ENCODE measurements at regions not wholly inside any gene's neighbourhood (a gene's known extent, or its start where the extent isn't known, plus 50 kb on each side); places are given as distances from the start of the nearest gene placed in this dataset.

DNA sequence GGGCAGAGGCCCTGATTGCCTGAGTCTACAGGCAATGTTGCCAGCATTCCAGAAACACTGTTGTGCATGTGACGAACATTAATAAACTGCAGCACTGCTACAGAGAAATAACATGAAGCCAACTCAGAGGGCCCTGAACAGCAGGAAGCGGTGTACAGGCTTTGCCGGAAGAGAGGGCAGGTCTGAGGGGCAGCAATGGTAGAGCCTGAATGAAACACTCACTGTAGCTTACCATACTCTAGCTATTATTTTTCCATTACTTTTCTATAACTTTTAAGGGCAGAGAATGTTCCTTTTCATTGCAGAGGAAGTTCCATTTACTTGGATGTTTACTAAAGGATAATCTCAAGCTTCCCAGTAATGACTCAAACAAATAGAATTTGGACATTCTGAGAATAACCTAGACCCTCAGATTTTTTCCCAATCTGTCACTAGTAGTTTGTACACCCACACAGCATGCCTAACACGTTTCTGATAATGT is 150.4 kb downstream of the MTX2 start:
- Histone ChIP-seq H2AFZ (no peak overlapping the region), H3K4me2 (no peak overlapping the region), H3K36me3 (replicated peaks; ENCODE audit: insufficient read depth, low read depth) (no peaks in the 10 kb centered on the region), H3K9me3 (ENCODE audit: low read depth) (no peaks in the 10 kb centered on the region), H3K27ac (peak overlapping the region; percentile 41), H4K20me1 (ENCODE audit: insufficient read depth, poor library complexity, severe bottlenecking) (no peaks in the 10 kb centered on the region), H3K4me1 (ENCODE audit: insufficient read depth) (no peaks in the 10 kb centered on the region), H3K9me2 (replicated peaks; ENCODE audit: insufficient read depth) (no peaks in the 10 kb centered on the region), H3K4me3 (no peak overlapping the region), H3K27me3 (no peaks in the 10 kb centered on the region), H3K79me2 (no peaks in the 10 kb centered on the region)
- WGBS (ENCODE audit: low lambda C conversion rate, missing lambda C conversion rate): 57% methylated on average over 4 of the region's 4 CpGs
- no peak for DNase-seq (ENCODE audit: low spot score)
- TF ChIP-seq, protein P1, sequence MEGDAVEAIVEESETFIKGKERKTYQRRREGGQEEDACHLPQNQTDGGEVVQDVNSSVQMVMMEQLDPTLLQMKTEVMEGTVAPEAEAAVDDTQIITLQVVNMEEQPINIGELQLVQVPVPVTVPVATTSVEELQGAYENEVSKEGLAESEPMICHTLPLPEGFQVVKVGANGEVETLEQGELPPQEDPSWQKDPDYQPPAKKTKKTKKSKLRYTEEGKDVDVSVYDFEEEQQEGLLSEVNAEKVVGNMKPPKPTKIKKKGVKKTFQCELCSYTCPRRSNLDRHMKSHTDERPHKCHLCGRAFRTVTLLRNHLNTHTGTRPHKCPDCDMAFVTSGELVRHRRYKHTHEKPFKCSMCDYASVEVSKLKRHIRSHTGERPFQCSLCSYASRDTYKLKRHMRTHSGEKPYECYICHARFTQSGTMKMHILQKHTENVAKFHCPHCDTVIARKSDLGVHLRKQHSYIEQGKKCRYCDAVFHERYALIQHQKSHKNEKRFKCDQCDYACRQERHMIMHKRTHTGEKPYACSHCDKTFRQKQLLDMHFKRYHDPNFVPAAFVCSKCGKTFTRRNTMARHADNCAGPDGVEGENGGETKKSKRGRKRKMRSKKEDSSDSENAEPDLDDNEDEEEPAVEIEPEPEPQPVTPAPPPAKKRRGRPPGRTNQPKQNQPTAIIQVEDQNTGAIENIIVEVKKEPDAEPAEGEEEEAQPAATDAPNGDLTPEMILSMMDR (IDR thresholded peaks at IDR 0.05; ENCODE audit: poor library complexity): no peak
- TF ChIP-seq EZH2phosphoT487 (IDR thresholded peaks at IDR 0.05; ENCODE audit: low read depth, severe bottlenecking, unreplicated experiment) (no peak), EZH2 (IDR thresholded peaks at IDR 0.05; ENCODE audit: borderline replicate concordance) (no peak)

GRCh38 chr2:176421297-176422050 is 152.2 kb downstream of the MTX2 start:
- no peak overlapping the region for H2AFZ ChIP-seq
- peak; percentile 0 for DNase-seq (ENCODE audit: low spot score)

GRCh38 chr2:176423819-176424218 is 154.6 kb downstream of the MTX2 start:
- Histone ChIP-seq H3K9me3 (ENCODE audit: low read depth) (no peaks in the 10 kb centered on the region), H3K36me3 (replicated peaks; ENCODE audit: insufficient read depth, low read depth) (no peaks in the 10 kb centered on the region), H3K4me3 (no peak overlapping the region), H2AFZ (no peak overlapping the region), H3K4me1 (ENCODE audit: insufficient read depth) (no peaks in the 10 kb centered on the region), H4K20me1 (ENCODE audit: insufficient read depth, poor library complexity, severe bottlenecking) (no peaks in the 10 kb centered on the region), H3K27ac (no peak overlapping the region), H3K9me2 (replicated peaks; ENCODE audit: insufficient read depth) (no peaks in the 10 kb centered on the region), H3K4me2 (no peak overlapping the region), H3K27me3 (no peaks in the 10 kb centered on the region), H3K79me2 (no peaks in the 10 kb centered on the region)
- 48% methylated on average over 2 of the region's 2 CpGs for WGBS (ENCODE audit: low lambda C conversion rate, missing lambda C conversion rate)
- TF ChIP-seq EZH2 (IDR thresholded peaks at IDR 0.05; ENCODE audit: borderline replicate concordance): no peak
- TF ChIP-seq, protein P1 (IDR thresholded peaks at IDR 0.05; ENCODE audit: poor library complexity): no peak
- no peak for TF ChIP-seq EZH2phosphoT487 (IDR thresholded peaks at IDR 0.05; ENCODE audit: low read depth, severe bottlenecking, unreplicated experiment)
- peak; percentile 1 for DNase-seq (ENCODE audit: low spot score)

More at GRCh38 chr2:176421297-176422050, 152.2 kb downstream of the MTX2 start:
- H3K4me2 ChIP-seq: no peak overlapping the region
- TF ChIP-seq EZH2phosphoT487 (IDR thresholded peaks at IDR 0.05; ENCODE audit: low read depth, severe bottlenecking, unreplicated experiment) (no peak), EZH2 (IDR thresholded peaks at IDR 0.05; ENCODE audit: borderline replicate concordance) (no peak)
- TF ChIP-seq, protein P1 (IDR thresholded peaks at IDR 0.05; ENCODE audit: poor library complexity): no peak
- H3K4me1 ChIP-seq (ENCODE audit: insufficient read depth): no peaks in the 10 kb centered on the region
- WGBS (ENCODE audit: low lambda C conversion rate, missing lambda C conversion rate): 84% methylated on average over 5 of the region's 5 CpGs
- no peaks in the 10 kb centered on the region for H3K27me3 ChIP-seq
- H3K4me3 ChIP-seq: no peak overlapping the region
- no peaks in the 10 kb centered on the region for H3K79me2 ChIP-seq
- no peaks in the 10 kb centered on the region for H4K20me1 ChIP-seq (ENCODE audit: insufficient read depth, poor library complexity, severe bottlenecking)
- H3K9me2 ChIP-seq (replicated peaks; ENCODE audit: insufficient read depth): no peaks in the 10 kb centered on the region
- no peak overlapping the region for H3K27ac ChIP-seq
- H3K9me3 ChIP-seq (ENCODE audit: low read depth): no peaks in the 10 kb centered on the region
- H3K36me3 ChIP-seq (replicated peaks; ENCODE audit: insufficient read depth, low read depth): no peaks in the 10 kb centered on the region
